ENCODE measurements at regions not wholly inside any gene's neighbourhood (a gene's known extent, or its start where the extent isn't known, plus 50 kb on each side); places are given as distances from the start of the nearest gene placed in this dataset.

DNA sequence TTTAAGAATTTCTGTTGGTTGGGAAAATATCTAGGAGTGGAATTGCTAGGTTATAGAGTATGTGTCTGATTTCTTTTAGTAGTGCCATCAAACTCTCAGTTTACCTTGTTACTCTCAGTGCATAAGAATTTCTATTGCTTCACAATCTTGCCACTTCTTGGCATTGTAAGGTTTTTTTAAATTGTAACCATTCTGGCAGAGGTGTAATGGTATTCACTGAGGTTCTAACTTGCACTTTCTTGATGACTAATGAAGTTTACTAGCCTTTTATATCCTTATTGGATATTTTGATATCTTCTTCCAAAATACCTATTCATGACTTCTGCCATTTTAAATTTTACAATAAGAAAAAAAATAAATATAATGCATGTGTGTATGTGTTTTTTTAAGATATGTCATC, 478.0 kb downstream of the NAV3 start:
- ChIA-PET CTCF (no interaction called here), POLR2A (no interaction called here)
- intact Hi-C loops (cut with DNase I, micrococcal nuclease), result no loop called here
- H3K36me3 Mint-ChIP-seq (ENCODE audit: low read depth), result no peaks in the 10 kb centered on the region
- no peaks in the 10 kb centered on the region for H3K4me1 Mint-ChIP-seq
- no peaks in the 10 kb centered on the region for H3K27me3 Mint-ChIP-seq
- H3K4me3 Mint-ChIP-seq, result no peak overlapping the region
- no peak for ATAC-seq
- DNase-seq, result no peak
- H3K27ac Mint-ChIP-seq, result no peak overlapping the region
- peaks cover 6% of the 10 kb centered on the region for H3K9me3 Mint-ChIP-seq (ENCODE audit: low read depth)

- no peak overlapping the region for H3K4me3 Mint-ChIP-seq
Observed at GRCh38 chr12:78315028-78315427, 484.3 kb downstream of the NAV3 start.

GRCh38 chr12:78316136-78316535, 485.4 kb downstream of the NAV3 start:
- Mint-ChIP-seq H3K27me3 (no peaks in the 10 kb centered on the region), H3K4me1 (no peaks in the 10 kb centered on the region), H3K9me3 (ENCODE audit: low read depth) (peaks cover 8% of the 10 kb centered on the region), H3K4me3 (no peak overlapping the region), H3K36me3 (ENCODE audit: low read depth) (no peaks in the 10 kb centered on the region), H3K27ac (no peak overlapping the region)
- DNase-seq, result no peak
- ChIA-PET CTCF (no interaction called here), POLR2A (no interaction called here)
- intact Hi-C loops (cut with DNase I, micrococcal nuclease), result no loop called here
- ATAC-seq, result no peak

More at GRCh38 chr12:78315028-78315427, 484.3 kb downstream of the NAV3 start:
- peaks cover 6% of the 10 kb centered on the region for H3K9me3 Mint-ChIP-seq (ENCODE audit: low read depth)
- H3K27ac Mint-ChIP-seq, result no peak overlapping the region
- no peaks in the 10 kb centered on the region for H3K27me3 Mint-ChIP-seq
- no peaks in the 10 kb centered on the region for H3K36me3 Mint-ChIP-seq (ENCODE audit: low read depth)
- no peaks in the 10 kb centered on the region for H3K4me1 Mint-ChIP-seq
- no peak for ATAC-seq
- DNase-seq, result no peak
- ChIA-PET CTCF (no interaction called here), POLR2A (no interaction called here)
- intact Hi-C loops (cut with DNase I, micrococcal nuclease), result no loop called here

DNA sequence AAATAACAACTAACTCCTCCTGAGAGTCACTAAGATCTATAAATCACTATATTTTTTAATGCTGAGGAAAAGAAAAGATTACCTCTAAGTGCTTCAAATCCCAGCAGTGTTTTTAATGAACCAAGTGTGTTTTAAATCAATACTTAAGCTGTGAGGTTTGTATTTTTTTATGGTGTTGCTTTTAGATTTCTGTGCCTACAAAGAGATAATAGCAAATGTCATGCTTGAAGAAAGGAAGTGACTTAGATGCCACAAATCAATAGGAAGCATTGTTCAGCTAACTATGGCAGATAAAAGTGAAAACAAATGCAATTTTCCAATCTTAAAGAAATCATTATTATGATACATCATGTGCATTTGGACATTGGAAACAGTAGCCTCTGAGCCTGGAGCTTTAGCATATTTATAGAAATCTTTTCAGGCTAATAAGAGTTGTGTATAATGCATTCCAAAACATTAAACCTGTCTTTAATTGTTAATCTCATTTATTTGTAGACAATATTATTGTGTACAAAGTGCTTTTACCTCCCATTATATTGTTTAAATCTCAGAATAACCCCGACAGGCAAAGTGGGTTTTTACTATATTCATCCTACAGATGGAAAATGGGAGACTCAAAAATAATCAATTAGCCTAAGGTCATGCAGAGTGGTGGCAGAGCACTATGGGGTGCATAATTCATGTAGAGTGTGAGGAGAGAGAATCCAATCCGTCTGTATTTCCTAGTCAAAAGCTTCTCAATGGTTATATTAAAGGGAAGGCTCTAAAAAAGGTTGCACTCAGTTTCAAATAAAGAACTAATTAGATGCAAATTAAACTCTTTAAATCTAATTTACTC, 486.2 kb downstream of the NAV3 start:
- intact Hi-C loops (cut with DNase I, micrococcal nuclease), result no loop called here
- no peak overlapping the region for H3K27ac Mint-ChIP-seq
- H3K4me3 Mint-ChIP-seq, result no peak overlapping the region
- H3K4me1 Mint-ChIP-seq, result no peaks in the 10 kb centered on the region
- CTCF ChIA-PET, result no interaction called here
- POLR2A ChIA-PET, result no interaction called here
- no peak for DNase-seq
- no peaks in the 10 kb centered on the region for H3K36me3 Mint-ChIP-seq (ENCODE audit: low read depth)
- H3K27me3 Mint-ChIP-seq, result no peaks in the 10 kb centered on the region
- H3K9me3 Mint-ChIP-seq (ENCODE audit: low read depth), result peaks cover 8% of the 10 kb centered on the region
- no peak for ATAC-seq

- Mint-ChIP-seq H3K4me3 (no peak overlapping the region), H3K27ac (no peak overlapping the region), H3K27me3 (no peaks in the 10 kb centered on the region), H3K4me1 (no peaks in the 10 kb centered on the region), H3K9me3 (ENCODE audit: low read depth) (peaks cover 6% of the 10 kb centered on the region), H3K36me3 (ENCODE audit: low read depth) (no peaks in the 10 kb centered on the region)
- DNase-seq (no peak), ATAC-seq (no peak)
- intact Hi-C loops (cut with DNase I, micrococcal nuclease), result no loop called here
- ChIA-PET POLR2A (no interaction called here), CTCF (no interaction called here)
Observed at GRCh38 chr12:78321696-78322095, 491.0 kb downstream of the NAV3 start.

DNA sequence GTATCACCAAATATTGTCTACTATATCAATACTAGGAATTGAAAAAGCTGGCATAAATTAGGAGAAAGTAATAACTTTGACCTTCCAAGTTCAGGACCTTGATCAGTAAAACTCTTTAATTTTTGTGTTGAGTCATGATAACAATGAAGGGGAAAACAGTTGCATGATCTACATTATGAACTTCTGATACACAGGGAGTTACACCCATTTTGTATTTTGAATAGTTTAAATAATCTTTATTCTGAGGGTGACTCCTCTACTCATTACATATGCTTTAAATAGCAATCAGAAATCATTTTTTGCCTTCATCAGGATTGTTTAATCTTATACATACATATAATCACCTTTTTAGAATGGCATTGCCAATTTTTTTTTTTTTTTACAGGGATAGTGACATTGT, 492.5 kb downstream of the NAV3 start:
- H3K9me3 Mint-ChIP-seq (ENCODE audit: low read depth), result peaks cover 6% of the 10 kb centered on the region
- ATAC-seq, result no peak
- no peak overlapping the region for H3K27ac Mint-ChIP-seq
- H3K27me3 Mint-ChIP-seq, result no peaks in the 10 kb centered on the region
- H3K4me3 Mint-ChIP-seq, result no peak overlapping the region
- no peak for DNase-seq
- intact Hi-C loops (cut with DNase I, micrococcal nuclease), result no loop called here
- no peaks in the 10 kb centered on the region for H3K4me1 Mint-ChIP-seq
- H3K36me3 Mint-ChIP-seq (ENCODE audit: low read depth), result no peaks in the 10 kb centered on the region
- POLR2A ChIA-PET, result no interaction called here
- CTCF ChIA-PET, result no interaction called here

DNA sequence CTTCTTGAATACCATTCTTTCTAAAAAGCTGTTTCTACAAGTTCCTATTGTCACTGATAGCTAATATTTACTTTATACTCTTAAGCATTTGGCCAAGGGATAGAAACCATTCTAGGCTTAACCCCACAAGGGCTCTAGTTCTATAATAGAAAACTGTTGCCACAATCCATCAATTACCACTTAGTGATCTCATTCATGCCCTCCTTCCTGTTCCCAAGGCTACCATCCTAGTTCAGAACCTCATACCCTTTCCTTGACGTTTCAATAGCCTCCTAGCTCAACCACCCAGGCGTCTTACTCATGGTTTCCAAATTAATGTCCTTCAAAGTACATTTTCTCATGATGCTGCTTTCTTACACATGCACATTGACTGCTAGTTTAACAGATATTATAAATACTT, 493.5 kb downstream of the NAV3 start:
- DNase-seq (no peak), ATAC-seq (no peak)
- H3K9me3 Mint-ChIP-seq (ENCODE audit: low read depth), result peaks cover 5% of the 10 kb centered on the region
- H3K27ac Mint-ChIP-seq, result no peak overlapping the region
- CTCF ChIA-PET, result interaction anchor here (0.6 kb wide), 1 partner anchor 10 kb away, joined by 3 read pairs; no protein-coding TSS in a partner anchor
- no peak overlapping the region for H3K4me3 Mint-ChIP-seq
- no peaks in the 10 kb centered on the region for H3K36me3 Mint-ChIP-seq (ENCODE audit: low read depth)
- H3K27me3 Mint-ChIP-seq, result no peaks in the 10 kb centered on the region
- H3K4me1 Mint-ChIP-seq, result no peaks in the 10 kb centered on the region
- POLR2A ChIA-PET, result no interaction called here
- intact Hi-C loops (cut with DNase I, micrococcal nuclease), result no loop called here

DNA sequence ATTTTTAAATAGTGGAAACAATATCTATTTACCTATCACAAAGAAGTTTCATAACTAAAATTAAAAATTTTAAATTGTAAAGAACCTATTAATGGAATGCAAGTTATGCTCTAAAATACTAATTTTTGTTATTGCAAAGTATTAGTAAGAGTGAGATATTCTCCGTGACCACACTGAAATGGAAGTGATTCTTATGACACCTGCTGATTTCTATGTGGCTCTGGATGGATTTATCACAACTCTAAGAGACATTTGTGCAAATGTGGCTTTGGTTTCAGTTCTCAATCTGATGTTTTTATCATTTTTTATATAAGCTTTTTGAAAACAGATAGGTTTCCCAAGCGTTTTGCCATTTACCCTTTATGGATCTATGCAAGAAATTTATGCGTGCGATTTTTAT, 497.8 kb downstream of the NAV3 start:
- no peaks in the 10 kb centered on the region for H3K9me3 Mint-ChIP-seq (ENCODE audit: low read depth)
- H3K36me3 Mint-ChIP-seq (ENCODE audit: low read depth), result no peaks in the 10 kb centered on the region
- H3K27ac Mint-ChIP-seq, result no peak overlapping the region
- DNase-seq (no peak), ATAC-seq (no peak)
- ChIA-PET CTCF (no interaction called here), POLR2A (no interaction called here)
- no peaks in the 10 kb centered on the region for H3K4me1 Mint-ChIP-seq
- no peak overlapping the region for H3K4me3 Mint-ChIP-seq
- intact Hi-C loops (cut with DNase I, micrococcal nuclease), result no loop called here
- no peaks in the 10 kb centered on the region for H3K27me3 Mint-ChIP-seq

DNA sequence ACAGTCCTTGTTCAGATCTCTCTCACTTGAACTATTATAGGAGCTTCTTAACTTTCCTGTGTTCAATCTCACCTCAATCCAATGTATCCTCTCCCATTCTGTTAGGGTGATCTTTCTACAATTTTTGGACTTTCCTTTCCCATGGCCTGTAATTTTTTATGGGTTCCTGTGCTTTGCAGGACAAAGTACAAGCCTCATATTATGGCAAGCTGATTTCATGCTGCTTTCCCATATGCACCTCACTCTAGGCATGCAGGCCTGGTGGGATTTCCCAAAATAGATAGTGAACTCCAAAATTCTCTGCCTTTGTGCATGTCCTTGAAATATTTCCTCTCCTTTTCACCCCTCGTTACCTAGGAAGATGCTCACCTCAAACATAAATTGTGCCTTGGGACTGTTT, 499.4 kb downstream of the NAV3 start:
- H3K27ac Mint-ChIP-seq, result no peak overlapping the region
- ATAC-seq (no peak), DNase-seq (no peak)
- intact Hi-C loops (cut with DNase I, micrococcal nuclease), result no loop called here
- no peaks in the 10 kb centered on the region for H3K36me3 Mint-ChIP-seq (ENCODE audit: low read depth)
- H3K4me1 Mint-ChIP-seq, result no peaks in the 10 kb centered on the region
- no peak overlapping the region for H3K4me3 Mint-ChIP-seq
- ChIA-PET POLR2A (no interaction called here), CTCF (no interaction called here)
- no peaks in the 10 kb centered on the region for H3K27me3 Mint-ChIP-seq
- no peaks in the 10 kb centered on the region for H3K9me3 Mint-ChIP-seq (ENCODE audit: low read depth)

GRCh38 chr12:78331181-78331580, 500.5 kb downstream of the NAV3 start:
- H3K27ac Mint-ChIP-seq, result no peak overlapping the region
- ChIA-PET CTCF (no interaction called here), POLR2A (no interaction called here)
- H3K4me3 Mint-ChIP-seq, result no peak overlapping the region
- H3K4me1 Mint-ChIP-seq, result no peaks in the 10 kb centered on the region
- H3K9me3 Mint-ChIP-seq (ENCODE audit: low read depth), result no peaks in the 10 kb centered on the region
- H3K27me3 Mint-ChIP-seq, result no peaks in the 10 kb centered on the region
- DNase-seq (no peak), ATAC-seq (no peak)
- intact Hi-C loops (cut with DNase I, micrococcal nuclease), result no loop called here
- H3K36me3 Mint-ChIP-seq (ENCODE audit: low read depth), result no peaks in the 10 kb centered on the region

DNA sequence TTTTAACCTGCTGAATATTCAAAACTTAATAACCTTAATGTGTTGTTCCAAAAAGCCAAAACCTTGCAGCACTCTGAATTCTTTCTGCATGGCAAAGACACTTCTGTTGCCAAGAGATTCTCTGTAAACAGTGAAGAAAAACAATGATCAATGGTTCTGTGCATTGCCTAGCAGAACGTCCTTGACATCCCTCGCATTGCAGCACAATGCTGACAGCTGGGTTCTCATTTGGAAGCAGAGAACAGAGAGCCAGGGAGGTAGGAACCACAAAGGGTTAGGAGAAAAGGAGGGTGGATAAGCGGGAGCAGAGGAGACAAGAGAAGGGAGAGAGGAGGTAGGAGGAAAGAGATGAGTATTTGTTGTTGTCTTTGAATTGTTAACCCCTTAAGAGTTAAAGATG, 501.1 kb downstream of the NAV3 start:
- ATAC-seq (no peak), DNase-seq (no peak)
- Mint-ChIP-seq H3K9me3 (ENCODE audit: low read depth) (no peaks in the 10 kb centered on the region), H3K4me3 (no peak overlapping the region), H3K36me3 (ENCODE audit: low read depth) (no peaks in the 10 kb centered on the region), H3K27me3 (no peaks in the 10 kb centered on the region), H3K4me1 (no peaks in the 10 kb centered on the region), H3K27ac (no peak overlapping the region)
- ChIA-PET CTCF (no interaction called here), POLR2A (no interaction called here)
- intact Hi-C loops (cut with DNase I, micrococcal nuclease), result no loop called here

DNA sequence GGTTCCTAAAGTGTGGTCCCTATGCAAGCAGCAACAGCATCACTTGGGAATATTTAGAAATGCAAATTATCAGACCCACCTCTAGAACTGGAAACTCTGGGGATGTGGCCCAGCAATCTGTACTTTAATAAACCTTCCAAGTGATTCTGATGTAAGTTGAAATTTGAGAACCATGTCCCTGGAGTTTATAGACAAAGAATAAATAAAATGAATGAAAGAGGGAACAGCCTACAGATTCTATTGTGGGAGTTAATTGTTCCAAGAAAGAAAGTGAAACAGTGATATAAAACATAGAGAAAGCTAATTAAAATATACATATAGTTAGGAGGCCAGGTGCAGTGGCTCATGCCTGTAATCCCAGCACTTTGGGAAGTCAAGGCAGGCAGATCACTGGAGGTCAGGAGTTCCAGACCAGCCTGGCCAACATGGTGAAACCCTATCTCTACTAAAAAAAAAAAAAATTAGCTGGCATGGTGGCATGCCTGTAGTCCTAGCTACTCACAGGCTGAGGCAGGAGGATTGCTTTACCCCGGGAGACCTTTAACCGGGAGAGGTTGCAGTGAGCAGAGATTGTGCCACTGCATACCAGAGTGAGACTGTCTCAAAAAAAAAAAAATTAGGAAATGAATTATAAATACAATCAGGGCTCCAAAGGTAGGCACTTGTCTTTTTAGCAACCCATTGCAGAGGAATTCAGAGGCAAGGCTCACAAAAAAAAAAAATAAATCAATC, 507.5 kb downstream of the NAV3 start:
- ChIA-PET CTCF (no interaction called here), POLR2A (interaction anchor here (0.6 kb wide), 1 partner anchor 403 kb away, joined by 3 read pairs; no protein-coding TSS in a partner anchor)
- Mint-ChIP-seq H3K4me1 (no peaks in the 10 kb centered on the region), H3K9me3 (ENCODE audit: low read depth) (peaks cover 5% of the 10 kb centered on the region), H3K36me3 (ENCODE audit: low read depth) (no peaks in the 10 kb centered on the region), H3K27ac (no peak overlapping the region), H3K4me3 (no peak overlapping the region), H3K27me3 (no peaks in the 10 kb centered on the region)
- intact Hi-C loops (cut with DNase I, micrococcal nuclease), result no loop called here
- ATAC-seq (no peak), DNase-seq (no peak)
